ENCODE measurements at regions not wholly inside any gene's neighbourhood (a gene's known extent, or its start where the extent isn't known, plus 50 kb on each side); places are given as distances from the start of the nearest gene placed in this dataset.

DNA sequence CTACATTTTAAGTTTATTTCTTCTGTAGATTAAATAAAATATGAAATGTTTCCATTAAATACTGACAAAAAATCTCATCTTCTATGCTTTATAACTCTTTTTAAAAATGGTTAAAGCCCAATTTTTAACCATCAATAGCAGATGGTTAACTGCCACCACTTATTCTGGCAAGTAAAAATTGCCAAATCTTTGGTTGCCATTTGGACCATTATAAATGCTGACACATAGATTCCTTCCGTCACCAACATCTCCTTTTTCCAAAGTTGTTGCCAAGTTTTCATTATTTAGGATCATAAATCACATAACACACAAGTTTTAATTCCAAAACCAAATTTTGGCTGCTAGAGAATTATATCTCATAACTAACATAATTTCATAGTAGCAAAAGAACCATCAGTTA, 1614.3 kb downstream of the REEP3 start:
- TF ChIP-seq CTCF (IDR thresholded peaks at IDR 0.05): no peak
- no peak for TF ChIP-seq POLR2A (IDR thresholded peaks at IDR 0.05)

All from Peyer's patch (tissue), 4 donors.